GM23338 (cell line): ENCODE measurements at regions not wholly inside any gene's neighbourhood (a gene's known extent, or its start where the extent isn't known, plus 50 kb on each side); places are given as distances from the start of the nearest gene placed in this dataset.

Experiments used
- ATAC-seq: fragments of 200-7000 bp; cut with Tn5 transposase; 3 replicates; pipeline ENCODE4 v1.9.1; 2020
- DNase-seq: peaks from one replicate; pipeline ENCODE4 v3.0.0-alpha.2; 2015; ENCODE audit warnings: low spot score
- H2AFZ ChIP-seq: fragments of 200-600 bp; sonication (generic); 2 replicates; pipeline ENCODE4 v1.8.0; 2016; ENCODE audit warnings: antibody characterized with exemption, mild to moderate bottlenecking, moderate library complexity
- H3F3A ChIP-seq: fragments of 200-600 bp; sonication (generic); replicated peaks from 2 replicates; pipeline ENCODE4 v1.8.0; 2017; ENCODE audit warnings: antibody characterized with exemption, mixed run types, low read depth
- H3K27ac ChIP-seq: fragments of 200-600 bp; sonication (generic); 2 replicates; pipeline ENCODE4 v1.6.1; 2016; ENCODE audit warnings: low read depth
- H3K27me3 ChIP-seq: fragments of 200-600 bp; sonication (generic); 2 replicates; pipeline ENCODE4 v1.8.0; 2016; ENCODE audit warnings: mild to moderate bottlenecking, mixed run types, moderate library complexity; ENCODE audit not compliant: insufficient read depth
- H3K36me3 ChIP-seq: fragments of 200-600 bp; sonication (generic); 2 replicates; pipeline ENCODE4 v1.8.0; 2016; ENCODE audit warnings: mild to moderate bottlenecking; ENCODE audit not compliant: insufficient read depth
- H3K4me1 ChIP-seq: fragments of 200-600 bp; sonication (generic); 2 replicates; pipeline ENCODE4 v1.8.0; 2016; ENCODE audit warnings: mild to moderate bottlenecking, moderate library complexity; ENCODE audit not compliant: insufficient read depth
- H3K4me2 ChIP-seq: fragments of 200-600 bp; sonication (generic); 2 replicates; pipeline ENCODE4 v1.7.1; 2017; ENCODE audit warnings: mixed run types
- H3K4me3 ChIP-seq: fragments of 200-600 bp; sonication (generic); 2 replicates; pipeline ENCODE4 v1.6.1; 2016; ENCODE audit warnings: mixed run types
- H3K79me2 ChIP-seq: fragments of 200-600 bp; sonication (generic); replicated peaks from 2 replicates; pipeline ENCODE4 v1.8.0; 2017; ENCODE audit warnings: mild to moderate bottlenecking; ENCODE audit not compliant: insufficient read depth
- H3K9me2 ChIP-seq: fragments of 200-600 bp; sonication (generic); 2 replicates; pipeline ENCODE4 v1.8.0; 2017; ENCODE audit not compliant: insufficient read depth
- H4K20me1 ChIP-seq: fragments of 200-600 bp; sonication (generic); replicated peaks from 2 replicates; pipeline ENCODE4 v1.8.0; 2017; ENCODE audit warnings: mild to moderate bottlenecking; ENCODE audit not compliant: insufficient read depth
- H3K27ac Mint-ChIP-seq: 2 replicates; pipeline ENCODE4 v1.8.0; 2020; ENCODE audit warnings: inconsistent platforms, mild to moderate bottlenecking, moderate library complexity, mixed read lengths
- H3K27me3 Mint-ChIP-seq: 3 replicates; pipeline ENCODE4 v1.8.0; 2022; ENCODE audit warnings: low read depth, mild to moderate bottlenecking, moderate library complexity, mixed read lengths, inconsistent platforms; ENCODE audit not compliant: insufficient read depth, poor library complexity
- H3K36me3 Mint-ChIP-seq: 3 replicates; pipeline ENCODE4 v1.8.0; 2021; ENCODE audit warnings: low read depth, mild to moderate bottlenecking, inconsistent platforms, moderate library complexity, mixed read lengths
- H3K4me1 Mint-ChIP-seq: 3 replicates; pipeline ENCODE4 v1.8.0; 2020; ENCODE audit warnings: mild to moderate bottlenecking, inconsistent platforms, mixed read lengths
- H3K4me3 Mint-ChIP-seq: 3 replicates; pipeline ENCODE4 v1.8.0; 2021; ENCODE audit warnings: moderate library complexity, mild to moderate bottlenecking, inconsistent platforms, mixed read lengths
- H3K9me3 Mint-ChIP-seq: 3 replicates; pipeline ENCODE4 v1.8.0; 2020; ENCODE audit warnings: moderate library complexity, mild to moderate bottlenecking, inconsistent platforms, mixed read lengths
- CREB1 ChIP-seq: fragments of 250-450 bp; sonication (Bioruptor Pico); IDR thresholded peaks from 2 replicates; pipeline ENCODE4 v1.5.0; 2020; ENCODE audit warnings: low read depth, mild to moderate bottlenecking, moderate library complexity
- EZH2 ChIP-seq: fragments of 200-600 bp; sonication (generic); IDR thresholded peaks from one replicate; pipeline ENCODE4 v1.8.0; 2017; ENCODE audit warnings: antibody characterized with exemption, mild to moderate bottlenecking, low read depth; ENCODE audit not compliant: unreplicated experiment
- EZH2phosphoT487 ChIP-seq: fragments of 200-600 bp; sonication (generic); IDR thresholded peaks from one replicate; pipeline ENCODE4 v1.8.1; 2018; ENCODE audit warnings: antibody characterized with exemption; ENCODE audit not compliant: unreplicated experiment
- JUNB ChIP-seq: IDR thresholded peaks from one replicate; pipeline ENCODE4 v1.6.1; 2016; ENCODE audit warnings: antibody characterized with exemption; ENCODE audit not compliant: unreplicated experiment
- NANOG ChIP-seq: IDR thresholded peaks from 2 replicates; pipeline ENCODE4 v1.6.1; 2016; ENCODE audit warnings: antibody characterized with exemption, borderline replicate concordance
- POLR2AphosphoS5 ChIP-seq: IDR thresholded peaks from 2 replicates; pipeline ENCODE4 v1.6.1; 2016; ENCODE audit warnings: antibody characterized with exemption, low read depth
- STAT1 ChIP-seq: IDR thresholded peaks from one replicate; pipeline ENCODE4 v1.6.1; 2016; ENCODE audit warnings: antibody characterized with exemption; ENCODE audit not compliant: unreplicated experiment
- ZNF114 ChIP-seq: fragments of 250-450 bp; sonication (Bioruptor Pico); IDR thresholded peaks from 2 replicates; pipeline ENCODE4 v1.5.0; 2020; ENCODE audit warnings: mild to moderate bottlenecking, moderate library complexity
- ZNF331 ChIP-seq: fragments of 250-450 bp; sonication (Bioruptor Pico); IDR thresholded peaks from 2 replicates; pipeline ENCODE4 v1.5.0; 2020; ENCODE audit warnings: low read depth, mild to moderate bottlenecking, moderate library complexity
- TF ChIP-seq, protein P1 (sequence below): IDR thresholded peaks from one replicate; pipeline ENCODE4 v1.6.1; 2018; ENCODE audit warnings: antibody characterized with exemption; ENCODE audit not compliant: unreplicated experiment
- TF ChIP-seq, protein P2 (sequence below), 2 experiments: fragments of 200-600 bp in 1 of 2; sonication (generic) in 1 of 2; conservative IDR thresholded peaks; 2 replicates each; pipeline versions ENCODE4 v1.5.1 to v1.6.1; 2016 to 2017; ENCODE audit warnings: antibody characterized with exemption in 2 of 2, low read depth in 2 of 2, mild to moderate bottlenecking in 2 of 2, moderate library complexity in 1 of 2
- TF ChIP-seq, protein P3 (sequence below): fragments of 250-450 bp; sonication (Bioruptor Pico); IDR thresholded peaks from 2 replicates; pipeline ENCODE4 v1.5.0; 2020; ENCODE audit warnings: mild to moderate bottlenecking, moderate library complexity
- TF ChIP-seq, protein P4 (sequence below): IDR thresholded peaks from 2 replicates; pipeline ENCODE4 v1.6.1; 2016; ENCODE audit warnings: antibody characterized with exemption

DNA sequence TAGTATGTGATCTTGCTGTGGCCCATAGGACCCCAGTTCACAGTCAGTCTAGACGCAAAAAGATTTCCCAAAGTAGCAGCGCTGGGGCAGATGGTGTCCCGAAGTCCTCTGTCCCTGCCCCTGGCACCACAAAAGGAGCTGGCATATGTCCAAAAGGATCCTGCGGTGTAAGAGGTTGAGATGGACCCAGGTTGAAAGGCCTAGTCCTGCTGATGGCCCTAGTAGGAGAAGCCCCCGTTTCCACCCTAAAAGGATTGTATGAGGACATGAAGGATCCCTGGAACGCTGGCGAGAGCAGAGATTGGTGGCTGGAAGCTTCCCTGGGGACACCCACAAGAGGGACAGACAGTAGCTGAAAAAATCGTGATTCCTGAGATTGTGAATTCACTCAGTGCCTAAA, 58.0 kb upstream of the DCAF8L1 start:
- no peaks in the 10 kb centered on the region for H3F3A ChIP-seq
- Mint-ChIP-seq H3K27ac (no peak overlapping the region), H3K9me3 (peaks cover 2% of the 10 kb centered on the region; the same call in 1 of the 3 replicates), H3K36me3 (no peaks in the 10 kb centered on the region), H3K4me1 (no peaks in the 10 kb centered on the region), H3K27me3 (no peaks in the 10 kb centered on the region), H3K4me3 (no peak overlapping the region)
- no peak for ATAC-seq
- H3K79me2 ChIP-seq, result no peaks in the 10 kb centered on the region
- H3K4me3 ChIP-seq, result no peak overlapping the region
- no peak overlapping the region for H2AFZ ChIP-seq
- no peak overlapping the region for H3K4me2 ChIP-seq
- no peaks in the 10 kb centered on the region for H4K20me1 ChIP-seq
- H3K36me3 ChIP-seq, result no peaks in the 10 kb centered on the region
- no peaks in the 10 kb centered on the region for H3K4me1 ChIP-seq
- no peaks in the 10 kb centered on the region for H3K27me3 ChIP-seq
- TF ChIP-seq ZNF114 (CRISPR knock-in tag) (no peak), NANOG (no peak), JUNB (no peak), STAT1 (no peak), EZH2 (no peak), POLR2AphosphoS5 (no peak), EZH2phosphoT487 (no peak), ZNF331 (no peak), CREB1 (no peak)
- TF ChIP-seq, protein P1, sequence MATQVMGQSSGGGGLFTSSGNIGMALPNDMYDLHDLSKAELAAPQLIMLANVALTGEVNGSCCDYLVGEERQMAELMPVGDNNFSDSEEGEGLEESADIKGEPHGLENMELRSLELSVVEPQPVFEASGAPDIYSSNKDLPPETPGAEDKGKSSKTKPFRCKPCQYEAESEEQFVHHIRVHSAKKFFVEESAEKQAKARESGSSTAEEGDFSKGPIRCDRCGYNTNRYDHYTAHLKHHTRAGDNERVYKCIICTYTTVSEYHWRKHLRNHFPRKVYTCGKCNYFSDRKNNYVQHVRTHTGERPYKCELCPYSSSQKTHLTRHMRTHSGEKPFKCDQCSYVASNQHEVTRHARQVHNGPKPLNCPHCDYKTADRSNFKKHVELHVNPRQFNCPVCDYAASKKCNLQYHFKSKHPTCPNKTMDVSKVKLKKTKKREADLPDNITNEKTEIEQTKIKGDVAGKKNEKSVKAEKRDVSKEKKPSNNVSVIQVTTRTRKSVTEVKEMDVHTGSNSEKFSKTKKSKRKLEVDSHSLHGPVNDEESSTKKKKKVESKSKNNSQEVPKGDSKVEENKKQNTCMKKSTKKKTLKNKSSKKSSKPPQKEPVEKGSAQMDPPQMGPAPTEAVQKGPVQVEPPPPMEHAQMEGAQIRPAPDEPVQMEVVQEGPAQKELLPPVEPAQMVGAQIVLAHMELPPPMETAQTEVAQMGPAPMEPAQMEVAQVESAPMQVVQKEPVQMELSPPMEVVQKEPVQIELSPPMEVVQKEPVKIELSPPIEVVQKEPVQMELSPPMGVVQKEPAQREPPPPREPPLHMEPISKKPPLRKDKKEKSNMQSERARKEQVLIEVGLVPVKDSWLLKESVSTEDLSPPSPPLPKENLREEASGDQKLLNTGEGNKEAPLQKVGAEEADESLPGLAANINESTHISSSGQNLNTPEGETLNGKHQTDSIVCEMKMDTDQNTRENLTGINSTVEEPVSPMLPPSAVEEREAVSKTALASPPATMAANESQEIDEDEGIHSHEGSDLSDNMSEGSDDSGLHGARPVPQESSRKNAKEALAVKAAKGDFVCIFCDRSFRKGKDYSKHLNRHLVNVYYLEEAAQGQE, result no peak
- TF ChIP-seq, protein P2, sequence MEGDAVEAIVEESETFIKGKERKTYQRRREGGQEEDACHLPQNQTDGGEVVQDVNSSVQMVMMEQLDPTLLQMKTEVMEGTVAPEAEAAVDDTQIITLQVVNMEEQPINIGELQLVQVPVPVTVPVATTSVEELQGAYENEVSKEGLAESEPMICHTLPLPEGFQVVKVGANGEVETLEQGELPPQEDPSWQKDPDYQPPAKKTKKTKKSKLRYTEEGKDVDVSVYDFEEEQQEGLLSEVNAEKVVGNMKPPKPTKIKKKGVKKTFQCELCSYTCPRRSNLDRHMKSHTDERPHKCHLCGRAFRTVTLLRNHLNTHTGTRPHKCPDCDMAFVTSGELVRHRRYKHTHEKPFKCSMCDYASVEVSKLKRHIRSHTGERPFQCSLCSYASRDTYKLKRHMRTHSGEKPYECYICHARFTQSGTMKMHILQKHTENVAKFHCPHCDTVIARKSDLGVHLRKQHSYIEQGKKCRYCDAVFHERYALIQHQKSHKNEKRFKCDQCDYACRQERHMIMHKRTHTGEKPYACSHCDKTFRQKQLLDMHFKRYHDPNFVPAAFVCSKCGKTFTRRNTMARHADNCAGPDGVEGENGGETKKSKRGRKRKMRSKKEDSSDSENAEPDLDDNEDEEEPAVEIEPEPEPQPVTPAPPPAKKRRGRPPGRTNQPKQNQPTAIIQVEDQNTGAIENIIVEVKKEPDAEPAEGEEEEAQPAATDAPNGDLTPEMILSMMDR (conservative IDR thresholded peaks at IDR 0.05; ENCODE audit: low read depth in 2 of 2), result no peak
- TF ChIP-seq, protein P3, sequence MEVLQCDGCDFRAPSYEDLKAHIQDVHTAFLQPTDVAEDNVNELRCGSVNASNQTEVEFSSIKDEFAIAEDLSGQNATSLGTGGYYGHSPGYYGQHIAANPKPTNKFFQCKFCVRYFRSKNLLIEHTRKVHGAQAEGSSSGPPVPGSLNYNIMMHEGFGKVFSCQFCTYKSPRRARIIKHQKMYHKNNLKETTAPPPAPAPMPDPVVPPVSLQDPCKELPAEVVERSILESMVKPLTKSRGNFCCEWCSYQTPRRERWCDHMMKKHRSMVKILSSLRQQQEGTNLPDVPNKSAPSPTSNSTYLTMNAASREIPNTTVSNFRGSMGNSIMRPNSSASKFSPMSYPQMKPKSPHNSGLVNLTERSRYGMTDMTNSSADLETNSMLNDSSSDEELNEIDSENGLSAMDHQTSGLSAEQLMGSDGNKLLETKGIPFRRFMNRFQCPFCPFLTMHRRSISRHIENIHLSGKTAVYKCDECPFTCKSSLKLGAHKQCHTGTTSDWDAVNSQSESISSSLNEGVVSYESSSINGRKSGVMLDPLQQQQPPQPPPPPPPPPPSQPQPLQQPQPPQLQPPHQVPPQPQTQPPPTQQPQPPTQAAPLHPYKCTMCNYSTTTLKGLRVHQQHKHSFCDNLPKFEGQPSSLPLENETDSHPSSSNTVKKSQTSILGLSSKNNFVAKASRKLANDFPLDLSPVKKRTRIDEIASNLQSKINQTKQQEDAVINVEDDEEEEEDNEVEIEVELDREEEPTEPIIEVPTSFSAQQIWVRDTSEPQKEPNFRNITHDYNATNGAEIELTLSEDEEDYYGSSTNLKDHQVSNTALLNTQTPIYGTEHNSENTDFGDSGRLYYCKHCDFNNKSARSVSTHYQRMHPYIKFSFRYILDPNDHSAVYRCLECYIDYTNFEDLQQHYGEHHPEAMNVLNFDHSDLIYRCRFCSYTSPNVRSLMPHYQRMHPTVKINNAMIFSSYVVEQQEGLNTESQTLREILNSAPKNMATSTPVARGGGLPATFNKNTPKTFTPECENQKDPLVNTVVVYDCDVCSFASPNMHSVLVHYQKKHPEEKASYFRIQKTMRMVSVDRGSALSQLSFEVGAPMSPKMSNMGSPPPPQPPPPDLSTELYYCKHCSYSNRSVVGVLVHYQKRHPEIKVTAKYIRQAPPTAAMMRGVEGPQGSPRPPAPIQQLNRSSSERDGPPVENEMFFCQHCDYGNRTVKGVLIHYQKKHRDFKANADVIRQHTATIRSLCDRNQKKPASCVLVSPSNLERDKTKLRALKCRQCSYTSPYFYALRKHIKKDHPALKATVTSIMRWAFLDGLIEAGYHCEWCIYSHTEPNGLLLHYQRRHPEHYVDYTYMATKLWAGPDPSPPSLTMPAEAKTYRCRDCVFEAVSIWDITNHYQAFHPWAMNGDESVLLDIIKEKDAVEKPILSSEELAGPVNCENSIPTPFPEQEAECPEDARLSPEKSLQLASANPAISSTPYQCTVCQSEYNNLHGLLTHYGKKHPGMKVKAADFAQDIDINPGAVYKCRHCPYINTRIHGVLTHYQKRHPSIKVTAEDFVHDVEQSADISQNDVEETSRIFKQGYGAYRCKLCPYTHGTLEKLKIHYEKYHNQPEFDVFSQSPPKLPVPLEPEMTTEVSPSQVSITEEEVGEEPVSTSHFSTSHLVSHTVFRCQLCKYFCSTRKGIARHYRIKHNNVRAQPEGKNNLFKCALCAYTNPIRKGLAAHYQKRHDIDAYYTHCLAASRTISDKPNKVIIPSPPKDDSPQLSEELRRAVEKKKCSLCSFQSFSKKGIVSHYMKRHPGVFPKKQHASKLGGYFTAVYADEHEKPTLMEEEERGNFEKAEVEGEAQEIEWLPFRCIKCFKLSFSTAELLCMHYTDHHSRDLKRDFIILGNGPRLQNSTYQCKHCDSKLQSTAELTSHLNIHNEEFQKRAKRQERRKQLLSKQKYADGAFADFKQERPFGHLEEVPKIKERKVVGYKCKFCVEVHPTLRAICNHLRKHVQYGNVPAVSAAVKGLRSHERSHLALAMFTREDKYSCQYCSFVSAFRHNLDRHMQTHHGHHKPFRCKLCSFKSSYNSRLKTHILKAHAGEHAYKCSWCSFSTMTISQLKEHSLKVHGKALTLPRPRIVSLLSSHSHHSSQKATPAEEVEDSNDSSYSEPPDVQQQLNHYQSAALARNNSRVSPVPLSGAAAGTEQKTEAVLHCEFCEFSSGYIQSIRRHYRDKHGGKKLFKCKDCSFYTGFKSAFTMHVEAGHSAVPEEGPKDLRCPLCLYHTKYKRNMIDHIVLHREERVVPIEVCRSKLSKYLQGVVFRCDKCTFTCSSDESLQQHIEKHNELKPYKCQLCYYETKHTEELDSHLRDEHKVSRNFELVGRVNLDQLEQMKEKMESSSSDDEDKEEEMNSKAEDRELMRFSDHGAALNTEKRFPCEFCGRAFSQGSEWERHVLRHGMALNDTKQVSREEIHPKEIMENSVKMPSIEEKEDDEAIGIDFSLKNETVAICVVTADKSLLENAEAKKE (CRISPR knock-in tag), result no peak
- TF ChIP-seq, protein P4, sequence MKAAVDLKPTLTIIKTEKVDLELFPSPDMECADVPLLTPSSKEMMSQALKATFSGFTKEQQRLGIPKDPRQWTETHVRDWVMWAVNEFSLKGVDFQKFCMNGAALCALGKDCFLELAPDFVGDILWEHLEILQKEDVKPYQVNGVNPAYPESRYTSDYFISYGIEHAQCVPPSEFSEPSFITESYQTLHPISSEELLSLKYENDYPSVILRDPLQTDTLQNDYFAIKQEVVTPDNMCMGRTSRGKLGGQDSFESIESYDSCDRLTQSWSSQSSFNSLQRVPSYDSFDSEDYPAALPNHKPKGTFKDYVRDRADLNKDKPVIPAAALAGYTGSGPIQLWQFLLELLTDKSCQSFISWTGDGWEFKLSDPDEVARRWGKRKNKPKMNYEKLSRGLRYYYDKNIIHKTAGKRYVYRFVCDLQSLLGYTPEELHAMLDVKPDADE, result no peak
- no peaks in the 10 kb centered on the region for H3K9me2 ChIP-seq
- DNase-seq, result no peak
- H3K27ac ChIP-seq, result no peak overlapping the region
